GM18951 (cell line): ENCODE measurements at regions not wholly inside any gene's neighbourhood (a gene's known extent, or its start where the extent isn't known, plus 50 kb on each side); places are given as distances from the start of the nearest gene placed in this dataset.

Experiments
- POLR2A ChIP-seq: IDR thresholded peaks from 4 replicates; pipeline ENCODE4 v1.6.1; 2011; ENCODE audit warnings: mild to moderate bottlenecking; ENCODE audit not compliant: insufficient read length, insufficient read depth; ENCODE audit errors: extremely low read depth
- in situ Hi-C: fragments of 300-500 bp; cut with MboI; formaldehyde crosslinking; loops from one replicate; pipeline ENCODE4 v1.12.0; 2022; ENCODE audit warnings: low sequenced_read_pairs, mixed read lengths, inconsistent platforms; ENCODE audit not compliant: unreplicated experiment

DNA sequence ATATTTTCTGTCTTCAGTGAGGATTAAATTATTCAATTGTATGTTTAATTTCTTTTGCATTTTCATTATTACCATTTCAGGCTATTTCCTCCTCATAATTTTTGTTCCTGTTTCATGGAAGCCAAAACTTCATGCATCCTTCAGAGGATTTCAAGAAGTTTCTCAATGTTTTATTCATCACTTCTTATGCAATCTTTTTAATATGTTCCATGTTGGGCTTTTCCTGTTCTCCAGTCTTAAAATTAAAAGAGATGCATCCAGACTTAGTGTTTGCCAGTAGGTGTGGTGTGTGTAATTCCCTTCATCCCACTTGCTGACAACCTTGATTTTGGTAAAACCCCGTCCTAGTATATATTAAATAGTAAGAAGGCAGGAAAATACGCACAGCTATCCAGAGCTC lies 190.0 kb downstream of the EN1 start:
- in situ Hi-C loops: no loop called here
- no peak for TF ChIP-seq POLR2A

DNA sequence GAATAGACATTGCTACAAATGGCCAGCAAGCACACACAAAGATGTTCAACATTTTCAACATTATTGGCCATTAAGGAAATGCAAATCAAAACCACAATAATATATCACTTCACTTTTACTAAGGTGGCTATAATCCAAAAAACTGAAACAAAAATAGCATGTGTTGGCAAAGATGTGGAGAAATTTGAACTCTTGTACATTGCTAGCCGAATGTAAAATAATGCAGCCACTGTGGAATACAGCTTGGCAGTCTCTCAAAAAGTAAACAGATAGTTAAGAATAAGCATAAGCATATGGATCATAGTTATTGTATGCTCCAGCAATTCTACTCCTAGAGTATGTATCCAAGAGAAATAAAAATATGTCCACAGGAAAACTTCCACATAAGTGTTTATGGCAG lies 192.5 kb downstream of the EN1 start:
- in situ Hi-C loops: no loop called here
- no peak for TF ChIP-seq POLR2A

DNA sequence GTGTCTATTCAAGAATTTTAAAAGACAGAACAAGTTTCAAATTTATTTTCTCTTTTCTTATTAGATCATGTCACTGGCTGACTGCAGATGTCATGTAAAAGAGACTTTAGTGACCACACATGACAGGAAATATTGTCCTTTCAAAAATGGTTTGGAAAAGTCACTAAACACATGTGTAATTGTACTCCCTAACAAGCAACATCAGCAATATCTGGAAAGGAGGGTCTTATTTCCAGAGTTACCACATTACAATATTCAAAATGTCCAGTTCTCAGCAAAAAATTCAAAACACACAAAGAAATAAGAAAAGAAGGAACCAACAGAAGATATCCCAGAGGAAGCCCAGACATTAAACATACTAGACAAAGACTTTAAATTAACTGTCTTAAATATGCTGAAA lies 197.1 kb downstream of the EN1 start:
- in situ Hi-C loops: no loop called here
- no peak for TF ChIP-seq POLR2A

DNA sequence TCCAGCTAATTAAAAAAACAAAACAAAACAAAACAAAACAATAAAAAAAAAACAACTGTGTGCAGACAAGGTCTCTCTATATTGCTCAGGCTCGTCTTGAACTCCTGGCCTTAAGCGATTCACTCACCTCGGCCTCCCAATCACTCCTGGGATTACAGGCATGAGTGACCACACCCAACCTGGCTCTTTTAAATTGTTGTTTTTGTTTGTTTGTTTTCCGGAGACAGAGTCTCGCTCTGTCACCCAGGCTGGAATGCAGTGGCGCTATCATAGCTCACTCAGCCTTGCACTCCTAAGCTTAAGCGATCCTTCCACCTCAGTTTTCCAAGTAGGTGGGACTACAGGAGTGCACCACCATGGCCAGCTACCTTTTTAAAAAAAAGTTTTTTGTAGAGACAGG lies 201.6 kb downstream of the EN1 start:
- in situ Hi-C loops: no loop called here
- TF ChIP-seq POLR2A: no peak

DNA sequence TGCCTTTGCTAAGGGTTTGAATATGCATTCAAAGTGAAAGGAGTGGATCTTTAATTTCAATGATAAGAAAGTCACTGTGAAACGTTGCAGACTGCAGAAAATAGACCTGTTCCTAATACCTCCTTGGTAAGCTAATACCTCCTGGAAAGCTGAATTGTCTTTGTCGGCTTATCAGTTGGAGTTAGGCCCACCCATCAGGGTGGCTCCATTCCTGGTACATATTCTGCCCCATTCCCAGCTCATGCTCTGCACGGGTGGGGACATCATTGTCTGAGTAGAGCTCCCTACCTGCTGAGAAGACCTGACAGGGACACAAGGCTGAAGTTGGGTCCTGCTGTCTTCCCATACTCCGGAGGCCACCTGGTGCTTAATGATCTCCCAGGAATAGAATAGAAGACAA lies 203.3 kb downstream of the EN1 start:
- TF ChIP-seq POLR2A: no peak

DNA sequence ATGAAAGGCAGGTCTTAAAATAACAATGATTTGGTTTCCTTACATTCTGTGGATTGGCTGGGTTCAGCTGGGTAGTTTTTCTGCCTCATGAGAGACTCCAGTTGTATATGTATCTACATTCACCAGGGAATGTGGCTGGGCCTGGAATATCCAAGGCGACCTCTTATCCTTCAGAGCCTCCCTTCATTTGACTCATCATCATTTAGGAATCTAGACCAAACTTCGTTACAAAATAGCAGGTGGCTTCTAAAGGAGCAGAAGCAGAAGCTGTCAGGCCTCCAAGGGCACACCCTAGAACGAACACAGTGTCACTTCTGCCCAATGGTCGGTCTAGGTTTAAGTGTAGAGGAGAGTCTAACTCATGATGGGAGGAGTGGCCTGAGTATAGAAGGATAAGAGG lies 204.2 kb downstream of the EN1 start:
- TF ChIP-seq POLR2A: no peak
- in situ Hi-C loops: no loop called here

More for the DNA sequence above, 203.3 kb downstream of the EN1 start:
- in situ Hi-C loops: no loop called here

DNA sequence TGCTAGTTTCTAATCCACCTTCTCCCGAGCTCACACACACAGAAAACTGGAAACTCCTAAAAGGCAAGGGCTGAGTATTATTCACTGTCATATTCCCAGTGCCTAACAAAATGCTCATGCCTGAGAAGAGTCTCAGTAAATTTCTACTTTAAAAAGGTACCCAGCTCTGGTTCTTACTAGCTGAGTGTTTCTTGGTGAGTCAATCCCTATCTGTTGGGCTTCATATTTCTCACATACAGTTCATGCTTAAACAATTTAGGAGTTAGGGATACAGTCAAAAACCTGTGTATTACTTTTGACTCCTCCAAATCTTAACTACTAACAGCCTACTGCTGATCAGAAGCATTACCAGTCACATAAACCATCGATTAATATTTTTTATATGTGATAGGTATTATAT lies 204.9 kb downstream of the EN1 start:
- TF ChIP-seq POLR2A: no peak
- in situ Hi-C loops: no loop called here

DNA sequence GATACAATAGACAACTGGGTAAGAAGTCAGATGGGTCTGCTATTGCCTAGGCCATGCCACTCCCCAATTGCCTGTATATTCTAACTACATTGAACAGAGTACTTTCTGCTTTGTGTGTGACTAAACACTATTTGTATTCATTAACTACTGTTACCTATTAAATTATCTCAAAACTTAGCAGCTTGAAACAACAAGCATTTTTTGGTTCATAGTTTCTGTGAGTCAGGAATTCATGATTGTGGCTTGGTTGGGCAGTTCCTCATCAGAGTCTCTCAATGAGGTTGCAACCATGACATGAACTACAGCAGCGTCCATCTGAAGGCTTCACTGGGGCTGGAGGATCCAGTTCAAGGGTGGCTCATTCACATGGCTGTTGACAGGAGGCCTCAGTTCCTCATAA lies 205.7 kb downstream of the EN1 start:
- in situ Hi-C loops: no loop called here
- no peak for TF ChIP-seq POLR2A

DNA sequence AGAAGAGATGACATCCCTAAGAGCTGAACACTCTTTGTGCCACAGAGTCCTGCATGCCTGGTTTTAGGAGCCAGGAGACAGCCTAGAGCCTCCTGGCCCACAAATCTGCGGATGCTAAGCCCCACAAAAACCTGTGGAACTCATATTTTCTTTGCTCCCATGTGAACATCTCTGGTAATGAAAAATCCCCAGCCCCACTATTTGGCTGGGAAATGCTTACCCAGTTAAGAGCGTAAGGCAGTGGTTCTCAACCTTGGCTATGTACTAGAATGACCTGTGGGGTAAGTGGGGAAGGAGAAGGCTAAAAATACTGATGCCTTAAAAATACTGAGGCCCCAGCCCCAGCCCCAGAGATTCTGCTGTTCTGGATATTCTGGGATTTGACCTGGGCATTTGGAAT lies 208.1 kb downstream of the EN1 start:
- no peak for TF ChIP-seq POLR2A
- in situ Hi-C loops: no loop called here

DNA sequence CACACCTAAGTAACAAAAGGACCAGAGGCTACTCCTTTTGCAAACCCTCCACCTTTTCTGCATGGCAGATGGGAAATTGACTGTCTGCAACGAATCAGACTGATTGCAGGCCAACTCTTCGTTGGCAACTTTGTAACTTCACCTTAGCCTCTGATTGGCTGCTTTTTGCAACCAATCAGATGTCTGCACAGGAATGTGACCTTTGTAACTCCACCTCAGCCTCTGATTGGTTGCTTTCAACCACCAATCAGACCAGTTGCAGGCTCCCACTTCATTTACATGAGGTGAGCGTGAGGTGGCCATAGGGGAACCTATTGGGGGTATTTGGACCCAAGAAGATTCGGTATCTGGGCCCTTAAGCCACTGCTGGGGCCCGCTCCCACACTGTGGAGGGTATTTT lies 209.0 kb downstream of the EN1 start:
- in situ Hi-C loops: no loop called here
- TF ChIP-seq POLR2A: no peak

DNA sequence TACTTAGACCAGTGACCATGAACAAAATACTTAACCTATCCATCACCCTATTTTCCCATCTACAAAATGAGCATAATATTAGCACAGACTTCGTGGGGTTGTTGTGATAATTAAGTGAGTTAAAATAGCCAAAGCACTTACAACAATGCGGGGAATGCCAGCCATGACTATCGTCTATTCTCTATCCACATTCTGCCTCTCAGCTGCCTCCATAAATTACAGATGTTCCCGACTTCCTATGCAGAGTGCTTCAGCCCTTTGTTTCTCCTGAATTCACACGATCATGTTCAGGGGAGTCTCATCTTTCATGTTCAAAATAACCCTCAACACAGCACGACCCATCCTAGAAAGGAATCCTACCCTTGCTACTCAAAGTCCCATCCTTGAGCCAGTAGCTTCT lies 211.6 kb downstream of the EN1 start:
- TF ChIP-seq POLR2A: no peak
- in situ Hi-C loops: no loop called here

DNA sequence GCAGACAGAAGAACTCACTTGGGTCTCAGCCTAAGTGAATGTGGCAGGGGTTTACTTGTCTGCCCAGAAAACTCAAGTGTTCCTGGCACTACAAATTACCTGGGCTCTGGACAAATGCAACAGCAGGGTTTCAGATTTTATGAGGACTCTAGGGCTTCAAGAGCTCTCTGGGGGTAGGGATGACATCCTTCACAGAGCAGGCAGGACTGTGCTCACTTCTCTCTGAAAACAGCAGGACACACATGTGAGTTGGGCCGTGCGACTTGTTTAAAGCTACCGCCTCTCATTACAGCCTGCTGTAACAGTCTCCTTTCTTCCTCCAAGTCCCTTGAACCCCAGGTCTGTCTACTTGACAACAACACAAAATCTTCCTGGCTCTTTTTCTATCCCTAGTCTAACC lies 212.6 kb downstream of the EN1 start:
- in situ Hi-C loops: no loop called here
- no peak for TF ChIP-seq POLR2A

DNA sequence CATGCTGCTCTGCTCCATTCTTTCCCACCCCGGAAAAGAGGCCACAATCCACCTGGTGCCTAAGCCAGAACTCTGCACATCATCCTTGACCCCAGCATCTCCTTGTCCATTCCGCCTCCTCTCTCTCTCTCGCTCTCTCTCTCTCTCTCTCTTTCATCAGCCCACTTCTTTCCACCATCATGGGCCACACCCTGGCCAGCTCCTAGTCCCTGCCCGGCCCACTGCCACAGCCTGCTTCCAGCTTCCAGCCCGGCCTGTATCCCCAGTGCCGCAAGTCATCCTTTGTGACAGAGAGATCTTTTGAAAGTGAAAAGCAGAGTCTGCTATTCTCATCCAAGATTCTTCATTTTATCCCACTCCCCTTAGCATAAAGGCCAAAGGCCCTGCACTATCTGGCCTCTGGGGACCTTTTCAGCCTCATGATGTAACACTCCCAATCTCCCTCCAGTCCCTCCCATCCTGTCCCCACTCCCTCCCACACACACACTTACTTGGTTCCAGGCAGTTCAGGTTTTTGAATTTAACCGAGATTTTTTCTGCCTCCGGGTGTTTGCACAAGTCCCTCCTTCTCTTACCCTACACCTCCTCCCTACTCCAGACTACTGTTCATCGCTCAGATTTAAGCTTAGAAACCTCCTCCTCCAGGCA lies 214.0 kb downstream of the EN1 start:
- in situ Hi-C loops: no loop called here
- TF ChIP-seq POLR2A: no peak

DNA sequence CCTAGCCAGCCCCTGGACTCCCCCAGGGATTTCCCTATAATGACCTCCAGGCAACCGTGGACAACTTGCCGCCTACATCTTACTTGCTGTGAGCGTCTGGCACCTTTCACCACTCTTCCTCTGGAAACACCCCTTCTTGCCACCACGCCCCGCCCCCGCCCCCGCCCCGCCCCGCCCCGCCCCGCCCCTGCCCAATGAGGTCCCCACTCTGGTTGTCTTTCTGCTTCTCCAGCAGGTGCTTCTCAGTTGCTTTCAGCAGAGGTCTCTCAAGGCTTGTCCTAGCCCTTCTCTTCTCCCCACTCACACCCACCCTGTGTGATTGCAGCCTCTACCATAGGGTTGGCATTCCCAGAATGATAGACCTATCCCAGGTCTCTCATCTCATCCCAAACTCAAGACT lies 214.5 kb downstream of the EN1 start:
- in situ Hi-C loops: no loop called here
- no peak for TF ChIP-seq POLR2A

DNA sequence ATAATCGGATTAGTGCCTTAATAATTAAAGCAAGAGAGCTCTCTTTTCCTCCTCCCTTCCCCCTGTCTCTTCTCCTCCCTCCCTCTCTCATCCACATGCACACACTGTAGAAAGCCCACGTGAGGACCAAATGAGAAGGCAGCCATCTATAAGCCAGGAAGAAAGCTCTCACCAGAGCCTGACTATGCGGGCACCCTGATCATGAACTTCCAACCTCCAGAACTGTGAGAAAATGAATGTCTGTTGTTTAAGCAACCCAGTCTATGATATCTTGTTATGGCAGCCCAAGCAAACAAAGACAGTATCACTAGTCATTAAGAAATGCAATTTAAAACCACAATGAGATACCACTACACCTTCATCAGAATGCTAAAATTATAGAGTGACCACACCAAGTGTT lies 220.3 kb downstream of the EN1 start:
- in situ Hi-C loops: no loop called here
- TF ChIP-seq POLR2A: no peak
